Gastrocnemius medialis (tissue), 4 donors: ENCODE measurements at regions not wholly inside any gene's neighbourhood (a gene's known extent, or its start where the extent isn't known, plus 50 kb on each side); places are given as distances from the start of the nearest gene placed in this dataset.

Experiments
- CTCF ChIP-seq, 5 experiments: fragments of 450-650 bp in 3 of 5; fragments of 200-600 bp in 2 of 5; sonication (generic) in 2 of 5; IDR thresholded peaks in 4 of 5; conservative IDR thresholded peaks in 1 of 5; 1 replicate in 4 of 5; 2 replicates in 1 of 5; pipeline ENCODE4 v1.5.1; 2016 to 2019; ENCODE audit warnings: antibody characterized with exemption in 5 of 5, mild to moderate bottlenecking in 3 of 5, moderate library complexity in 3 of 5
- POLR2A ChIP-seq, 2 donors: fragments of 450-650 bp; IDR thresholded peaks; one replicate each; pipeline ENCODE4 v1.6.1; 2017; ENCODE audit warnings: antibody characterized with exemption in 2 of 2, mild to moderate bottlenecking in 2 of 2, moderate library complexity in 2 of 2

- TF ChIP-seq CTCF (IDR thresholded peaks at IDR 0.05 in 4 of 5, conservative IDR thresholded peaks at IDR 0.05 in 1 of 5), result no peak
- TF ChIP-seq POLR2A (IDR thresholded peaks at IDR 0.05), result no peak
Measured at GRCh38 chr21:26674323-26674722, 101.2 kb upstream of the CYYR1 start.
